K562 (cell line): ENCODE measurements at regions not wholly inside any gene's neighbourhood (a gene's known extent, or its start where the extent isn't known, plus 50 kb on each side); places are given as distances from the start of the nearest gene placed in this dataset.
A peak's percentile ranks its signal among the peaks of the same experiment; 100 is the strongest.
"Not testable (repeated sequence)": the region's sequence is repeated elsewhere in the genome, so short reads cannot be mapped to it uniquely, and the experiment has no call there.

Source experiments
- ADNP ChIP-seq: fragments of 200-800 bp; sonication (Bioruptor generic); IDR thresholded peaks from 2 replicates; pipeline ENCODE4 v1.6.1; 2016; ENCODE audit warnings: missing genetic modification characterization, missing compliant biosample characterization
- ATF2 ChIP-seq: sonication (generic); formaldehyde crosslinking; IDR thresholded peaks from 2 replicates; pipeline ENCODE4 v1.8.1; 2022; ENCODE audit warnings: missing genetic modification reagents
- ATF3 ChIP-seq, 2 experiments: fragments of 450-650 bp in 1 of 2; sonication (generic) in 1 of 2; formaldehyde crosslinking in 1 of 2; IDR thresholded peaks in 1 of 2; conservative IDR thresholded peaks in 1 of 2; 2 replicates each; pipeline versions ENCODE4 v1.6.1 to v1.8.1; 2016 to 2023; ENCODE audit warnings: mild to moderate bottlenecking in 2 of 2, moderate library complexity in 2 of 2, inconsistent platforms in 1 of 2, missing genetic modification reagents in 1 of 2
- CEBPB ChIP-seq: fragments of 450-650 bp; IDR thresholded peaks from 2 replicates; pipeline ENCODE4 v1.6.1; 2016; ENCODE audit warnings: missing genetic modification characterization, missing compliant biosample characterization
- CHD2 ChIP-seq: IDR thresholded peaks from 2 replicates; pipeline ENCODE4 v1.6.1; 2011; ENCODE audit warnings: low read depth, low read length
- CHD4 ChIP-seq: fragments of 200-600 bp; sonication (generic); IDR thresholded peaks from 3 replicates; pipeline ENCODE4 v1.6.1; 2012; ENCODE audit warnings: low read depth, mild to moderate bottlenecking, mixed read lengths, low read length, inconsistent platforms; ENCODE audit not compliant: insufficient read depth, insufficient replicate concordance, poor library complexity, severe bottlenecking
- CTCF ChIP-seq, 3 experiments: IDR thresholded peaks in 2 of 3; conservative IDR thresholded peaks in 1 of 3; 2 replicates each; pipeline ENCODE4 v1.5.1; 2011 to 2012; ENCODE audit warnings: low read length in 3 of 3, mild to moderate bottlenecking in 3 of 3, control low read depth in 2 of 3, improper control_type of control experiment in 1 of 3, inconsistent platforms in 1 of 3, low read depth in 1 of 3, mixed read lengths in 1 of 3, moderate library complexity in 1 of 3; ENCODE audit not compliant: insufficient read depth in 2 of 3
- GTF2F1 ChIP-seq: IDR thresholded peaks from 2 replicates; pipeline ENCODE4 v1.6.1; 2011; ENCODE audit warnings: low read depth, low read length, improper control_type of control experiment
- HCFC1 ChIP-seq: IDR thresholded peaks from 2 replicates; pipeline ENCODE4 v1.6.1; 2012; ENCODE audit warnings: low read depth, low read length, improper control_type of control experiment
- POLR2AphosphoS5 ChIP-seq: IDR thresholded peaks from 2 replicates; pipeline ENCODE4 v1.6.1; 2011; ENCODE audit warnings: mild to moderate bottlenecking, low read depth, low read length, moderate library complexity; ENCODE audit not compliant: control insufficient read depth, insufficient read depth
- USF2 ChIP-seq: sonication (generic); formaldehyde crosslinking; IDR thresholded peaks from 2 replicates; pipeline ENCODE4 v1.5.0; 2020; ENCODE audit warnings: missing genetic modification reagents
- XRCC5 ChIP-seq: fragments of 200-400 bp; formaldehyde crosslinking; IDR thresholded peaks from 2 replicates; pipeline ENCODE4 v1.6.1; 2017; ENCODE audit warnings: low read depth, mild to moderate bottlenecking, low read length
- ZBTB33 ChIP-seq: sonication (generic); formaldehyde crosslinking; IDR thresholded peaks from 2 replicates; pipeline ENCODE4 v1.8.1; 2023; ENCODE audit warnings: mild to moderate bottlenecking, missing genetic modification reagents

- TF ChIP-seq CHD4; ZBTB33 (CRISPR knock-in tag); CTCF (IDR thresholded peaks at IDR 0.05 in 2 of 3, conservative IDR thresholded peaks at IDR 0.05 in 1 of 3; ENCODE audit: insufficient read depth in 2 of 3, low read depth in 1 of 3, low read length in 3 of 3); ATF3 (IDR thresholded peaks at IDR 0.05); ATF3 (CRISPR knock-in tag; conservative IDR thresholded peaks at IDR 0.05); HCFC1; GTF2F1; CHD2; USF2 (CRISPR knock-in tag); ATF2 (CRISPR knock-in tag); XRCC5; ADNP (tag); CEBPB (tag): not testable (repeated sequence)
- peak; percentile 74; the same call in 1 of the 2 replicates for TF ChIP-seq POLR2AphosphoS5
Measured at GRCh38 chr7:153410997-153411642, 641.1 kb upstream of the DPP6 start.
